HEK293 (cell line): ENCODE measurements at regions not wholly inside any gene's neighbourhood (a gene's known extent, or its start where the extent isn't known, plus 50 kb on each side); places are given as distances from the start of the nearest gene placed in this dataset.

ENCODE experiments used
- CTCF ChIA-PET: fragments of 350-600 bp; formaldehyde crosslinking; extraction: SDS; loops from one replicate; lab custom pipeline; 2021; ENCODE audit warnings: antibody characterized with exemption; lab: Yijun Ruan, JAX
- POLR2A ChIA-PET: fragments of 300-600 bp; formaldehyde crosslinking; extraction: SDS; loops from one replicate; lab custom pipeline; 2020; ENCODE audit warnings: antibody characterized with exemption, inconsistent platforms; lab: Yijun Ruan, JAX
- H3K27ac ChIP-seq: fragments of 200-500 bp; sonication (Bioruptor generic); 2 replicates; pipeline ENCODE4 v1.5.1; 2014; ENCODE audit warnings: low read depth, low read length, control low read depth, inconsistent platforms; ENCODE audit errors: extremely low read depth
- H3K36me3 ChIP-seq, 2 experiments: fragments of 200-500 bp in 1 of 2; sonication (Bioruptor generic) in 1 of 2; 1 replicate in 1 of 2; 2 replicates in 1 of 2; pipeline ENCODE4 v1.5.1; 2014 to 2017; ENCODE audit warnings: inconsistent platforms in 2 of 2, low read length in 2 of 2; ENCODE audit not compliant: control insufficient read depth in 2 of 2, insufficient read depth in 1 of 2
- H3K4me1 ChIP-seq: fragments of 200-500 bp; sonication (Bioruptor generic); 2 replicates; pipeline ENCODE4 v1.5.1; 2014; ENCODE audit warnings: mild to moderate bottlenecking, low read length, inconsistent platforms; ENCODE audit not compliant: control insufficient read depth, insufficient read depth
- H3K4me3 ChIP-seq: 2 replicates; pipeline ENCODE4 v1.5.1; 2011; ENCODE audit warnings: low read depth, mild to moderate bottlenecking, control low read depth, low read length, moderate library complexity
- H3K9me3 ChIP-seq: fragments of 200-500 bp; sonication (Bioruptor generic); 2 replicates; pipeline ENCODE4 v1.5.1; 2014; ENCODE audit warnings: low read depth, low read length, inconsistent platforms; ENCODE audit not compliant: control insufficient read depth, insufficient read depth
- BCL6B ChIP-seq: fragments of 450-650 bp; formaldehyde crosslinking; IDR thresholded peaks from 2 replicates; pipeline ENCODE4 v1.5.1; 2017; ENCODE audit warnings: missing biosample characterization, missing genetic modification characterization
- CTCF ChIP-seq: fragments of 450-650 bp; formaldehyde crosslinking; IDR thresholded peaks from 2 replicates; pipeline ENCODE4 v1.5.1; 2016; ENCODE audit warnings: missing biosample characterization, missing genetic modification characterization
- HOXA7 ChIP-seq: sonication (generic); formaldehyde crosslinking; IDR thresholded peaks from 2 replicates; pipeline ENCODE4 v1.8.1; 2022; ENCODE audit warnings: missing genetic modification reagents, borderline replicate concordance
- REST ChIP-seq: fragments of 450-650 bp; formaldehyde crosslinking; IDR thresholded peaks from 2 replicates; pipeline ENCODE4 v1.5.1; 2016; ENCODE audit warnings: missing biosample characterization, missing genetic modification characterization
- ZFP37 ChIP-seq: fragments of 450-650 bp; formaldehyde crosslinking; IDR thresholded peaks from 2 replicates; pipeline ENCODE4 v1.5.1; 2016; ENCODE audit warnings: missing biosample characterization, missing genetic modification characterization
- ZNF585B ChIP-seq: fragments of 450-650 bp; formaldehyde crosslinking; IDR thresholded peaks from 2 replicates; pipeline ENCODE4 v1.5.1; 2016; ENCODE audit warnings: missing biosample characterization, missing genetic modification characterization
- ZNF791 ChIP-seq: fragments of 450-650 bp; formaldehyde crosslinking; IDR thresholded peaks from 2 replicates; pipeline ENCODE4 v1.5.1; 2016; ENCODE audit warnings: missing biosample characterization, missing genetic modification characterization
- ZNF837 ChIP-seq: fragments of 450-650 bp; formaldehyde crosslinking; IDR thresholded peaks from 2 replicates; pipeline ENCODE4 v1.5.1; 2016; ENCODE audit warnings: missing biosample characterization, missing genetic modification characterization
- TF ChIP-seq, protein P1 (sequence below): fragments of 450-650 bp; formaldehyde crosslinking; IDR thresholded peaks from 2 replicates; pipeline ENCODE4 v1.5.1; 2017; ENCODE audit warnings: missing biosample characterization, missing genetic modification characterization
- TF ChIP-seq, protein P2 (sequence below): fragments of 450-650 bp; formaldehyde crosslinking; IDR thresholded peaks from 2 replicates; pipeline ENCODE4 v1.5.1; 2016; ENCODE audit warnings: missing biosample characterization, missing genetic modification characterization, low read depth
- TF ChIP-seq, protein P3 (sequence below): fragments of 450-650 bp; formaldehyde crosslinking; IDR thresholded peaks from 2 replicates; pipeline ENCODE4 v1.5.0; 2017; ENCODE audit warnings: missing biosample characterization, missing genetic modification characterization, borderline replicate concordance

GRCh38 chr16:49129935-49130334 is 151.7 kb downstream of the CBLN1 start (continued):
- TF ChIP-seq CTCF (tag by site-specific recombination), result no peak
- TF ChIP-seq HOXA7 (CRISPR knock-in tag), result no peak
- no peak for TF ChIP-seq ZNF585B (tag by site-specific recombination)
- TF ChIP-seq ZNF837, result no peak
- no peak for TF ChIP-seq ZNF791 (tag by site-specific recombination)

DNA sequence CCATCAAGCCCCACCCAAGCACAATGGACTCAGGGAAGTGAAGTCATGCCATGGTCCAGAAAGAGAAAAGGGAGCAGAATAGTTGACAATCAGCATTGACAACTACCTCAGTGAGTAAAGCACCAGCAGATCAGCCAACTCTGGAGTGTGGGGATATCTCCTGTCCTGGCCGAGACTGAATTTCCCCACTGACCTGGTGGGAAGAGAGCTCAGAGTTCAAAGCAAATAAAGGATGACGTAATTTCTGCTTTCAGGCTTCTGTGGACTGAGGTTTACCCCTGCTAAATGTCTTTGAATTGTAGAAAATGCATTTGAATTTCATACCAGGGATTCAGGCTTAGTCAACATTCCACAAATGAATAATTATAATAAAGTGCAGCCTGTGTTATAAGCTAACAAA is 152.9 kb downstream of the CBLN1 start:
- ChIA-PET CTCF (no interaction called here), POLR2A (no interaction called here)
- Histone ChIP-seq H3K4me3 (no peak overlapping the region), H3K9me3 (no peaks in the 10 kb centered on the region), H3K27ac (no peak overlapping the region), H3K36me3 (no peaks in the 10 kb centered on the region), H3K4me1 (no peaks in the 10 kb centered on the region)
- TF ChIP-seq, protein P1, sequence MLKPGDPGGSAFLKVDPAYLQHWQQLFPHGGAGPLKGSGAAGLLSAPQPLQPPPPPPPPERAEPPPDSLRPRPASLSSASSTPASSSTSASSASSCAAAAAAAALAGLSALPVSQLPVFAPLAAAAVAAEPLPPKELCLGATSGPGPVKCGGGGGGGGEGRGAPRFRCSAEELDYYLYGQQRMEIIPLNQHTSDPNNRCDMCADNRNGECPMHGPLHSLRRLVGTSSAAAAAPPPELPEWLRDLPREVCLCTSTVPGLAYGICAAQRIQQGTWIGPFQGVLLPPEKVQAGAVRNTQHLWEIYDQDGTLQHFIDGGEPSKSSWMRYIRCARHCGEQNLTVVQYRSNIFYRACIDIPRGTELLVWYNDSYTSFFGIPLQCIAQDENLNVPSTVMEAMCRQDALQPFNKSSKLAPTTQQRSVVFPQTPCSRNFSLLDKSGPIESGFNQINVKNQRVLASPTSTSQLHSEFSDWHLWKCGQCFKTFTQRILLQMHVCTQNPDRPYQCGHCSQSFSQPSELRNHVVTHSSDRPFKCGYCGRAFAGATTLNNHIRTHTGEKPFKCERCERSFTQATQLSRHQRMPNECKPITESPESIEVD, result no peak
- TF ChIP-seq ZFP37 (tag by site-specific recombination) (no peak), BCL6B (no peak)
- TF ChIP-seq, protein P2, sequence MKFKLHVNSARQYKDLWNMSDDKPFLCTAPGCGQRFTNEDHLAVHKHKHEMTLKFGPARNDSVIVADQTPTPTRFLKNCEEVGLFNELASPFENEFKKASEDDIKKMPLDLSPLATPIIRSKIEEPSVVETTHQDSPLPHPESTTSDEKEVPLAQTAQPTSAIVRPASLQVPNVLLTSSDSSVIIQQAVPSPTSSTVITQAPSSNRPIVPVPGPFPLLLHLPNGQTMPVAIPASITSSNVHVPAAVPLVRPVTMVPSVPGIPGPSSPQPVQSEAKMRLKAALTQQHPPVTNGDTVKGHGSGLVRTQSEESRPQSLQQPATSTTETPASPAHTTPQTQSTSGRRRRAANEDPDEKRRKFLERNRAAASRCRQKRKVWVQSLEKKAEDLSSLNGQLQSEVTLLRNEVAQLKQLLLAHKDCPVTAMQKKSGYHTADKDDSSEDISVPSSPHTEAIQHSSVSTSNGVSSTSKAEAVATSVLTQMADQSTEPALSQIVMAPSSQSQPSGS, result peak; percentile 58

DNA sequence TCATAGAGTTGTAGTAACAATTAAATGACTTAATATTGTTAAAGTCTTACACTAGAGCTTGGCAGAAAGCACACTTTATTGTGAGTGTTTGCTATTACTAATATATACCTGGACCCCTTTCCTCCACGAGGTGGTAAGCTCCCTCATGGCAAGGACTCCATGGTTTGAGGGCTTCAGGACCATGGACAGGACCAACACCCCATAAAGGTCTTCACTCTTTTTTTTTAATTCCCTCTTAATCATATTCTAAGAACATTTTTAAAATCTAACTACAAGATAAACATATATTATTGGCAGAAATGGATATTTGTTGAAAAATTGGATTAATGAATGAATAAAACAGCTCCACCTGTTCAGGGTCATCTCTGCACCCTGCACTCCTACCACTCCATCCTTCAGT is 154.5 kb downstream of the CBLN1 start:
- CTCF ChIA-PET, result interaction anchor here (0.9 kb wide), 1 partner anchor 156 kb away, joined by 3 read pairs; no protein-coding TSS in a partner anchor

More for the DNA sequence above, 154.5 kb downstream of the CBLN1 start:
- H3K4me3 ChIP-seq, result no peak overlapping the region
- no peaks in the 10 kb centered on the region for H3K9me3 ChIP-seq
- no peaks in the 10 kb centered on the region for H3K4me1 ChIP-seq
- TF ChIP-seq, protein P3, sequence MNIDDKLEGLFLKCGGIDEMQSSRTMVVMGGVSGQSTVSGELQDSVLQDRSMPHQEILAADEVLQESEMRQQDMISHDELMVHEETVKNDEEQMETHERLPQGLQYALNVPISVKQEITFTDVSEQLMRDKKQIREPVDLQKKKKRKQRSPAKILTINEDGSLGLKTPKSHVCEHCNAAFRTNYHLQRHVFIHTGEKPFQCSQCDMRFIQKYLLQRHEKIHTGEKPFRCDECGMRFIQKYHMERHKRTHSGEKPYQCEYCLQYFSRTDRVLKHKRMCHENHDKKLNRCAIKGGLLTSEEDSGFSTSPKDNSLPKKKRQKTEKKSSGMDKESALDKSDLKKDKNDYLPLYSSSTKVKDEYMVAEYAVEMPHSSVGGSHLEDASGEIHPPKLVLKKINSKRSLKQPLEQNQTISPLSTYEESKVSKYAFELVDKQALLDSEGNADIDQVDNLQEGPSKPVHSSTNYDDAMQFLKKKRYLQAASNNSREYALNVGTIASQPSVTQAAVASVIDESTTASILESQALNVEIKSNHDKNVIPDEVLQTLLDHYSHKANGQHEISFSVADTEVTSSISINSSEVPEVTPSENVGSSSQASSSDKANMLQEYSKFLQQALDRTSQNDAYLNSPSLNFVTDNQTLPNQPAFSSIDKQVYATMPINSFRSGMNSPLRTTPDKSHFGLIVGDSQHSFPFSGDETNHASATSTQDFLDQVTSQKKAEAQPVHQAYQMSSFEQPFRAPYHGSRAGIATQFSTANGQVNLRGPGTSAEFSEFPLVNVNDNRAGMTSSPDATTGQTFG (tag by site-specific recombination), result no peak
- TF ChIP-seq REST (tag by site-specific recombination), result peak; percentile 83
- POLR2A ChIA-PET, result no interaction called here
- H3K27ac ChIP-seq, result no peak overlapping the region
- no peaks in the 10 kb centered on the region for H3K36me3 ChIP-seq
